ENCODE measurements at regions not wholly inside any gene's neighbourhood (a gene's known extent, or its start where the extent isn't known, plus 50 kb on each side); places are given as distances from the start of the nearest gene placed in this dataset.
"Not testable (repeated sequence)": the region's sequence is repeated elsewhere in the genome, so short reads cannot be mapped to it uniquely, and the experiment has no call there.

DNA sequence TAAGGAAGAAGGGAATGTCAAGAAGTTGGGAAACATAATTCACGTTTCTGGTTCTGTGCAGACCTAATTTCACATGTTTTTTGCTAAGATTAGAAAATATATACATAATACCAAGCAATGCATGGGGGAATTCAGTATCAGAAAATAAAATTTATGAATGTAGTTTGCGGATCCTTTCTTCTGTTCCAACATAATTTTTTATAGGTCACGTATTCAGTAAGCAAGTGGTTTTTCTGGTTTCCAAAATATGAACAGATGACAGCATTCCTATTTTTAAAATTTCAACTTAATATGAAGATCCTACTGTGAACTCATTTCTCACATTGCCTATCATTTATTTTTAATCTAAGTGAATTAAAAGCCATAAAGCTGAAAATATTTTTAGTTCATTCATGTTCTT is 560.0 kb upstream of the NRG3 start:
- in situ Hi-C loops (cut with HindIII; ENCODE audit: low pct_unique_long_range_greater_than_20kb, low sequenced_read_pairs): no loop called here
- DNase-seq (ENCODE audit: low read depth, low spot score): no peak

DNA sequence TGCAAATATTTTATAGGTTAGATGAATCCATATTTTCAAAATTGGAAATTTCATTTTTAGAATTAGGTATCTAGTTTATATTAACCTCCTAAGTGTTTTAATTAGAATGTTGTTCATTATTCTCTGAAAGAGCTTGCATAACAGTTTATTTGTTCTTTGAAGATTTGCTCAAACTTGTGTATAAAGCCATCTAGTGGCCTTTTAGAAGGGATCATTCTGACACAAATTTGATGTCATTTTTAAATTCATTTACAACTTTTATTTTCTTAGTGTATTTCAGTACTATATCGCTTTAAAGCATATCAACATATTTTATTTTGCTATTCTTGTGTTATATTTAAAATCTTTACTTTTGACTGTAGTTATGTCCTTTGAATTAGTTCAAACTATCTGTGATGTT is 527.0 kb upstream of the NRG3 start:
- no peak for DNase-seq (ENCODE audit: low read depth, low spot score)
- in situ Hi-C loops (cut with HindIII; ENCODE audit: low pct_unique_long_range_greater_than_20kb, low sequenced_read_pairs): no loop called here

DNA sequence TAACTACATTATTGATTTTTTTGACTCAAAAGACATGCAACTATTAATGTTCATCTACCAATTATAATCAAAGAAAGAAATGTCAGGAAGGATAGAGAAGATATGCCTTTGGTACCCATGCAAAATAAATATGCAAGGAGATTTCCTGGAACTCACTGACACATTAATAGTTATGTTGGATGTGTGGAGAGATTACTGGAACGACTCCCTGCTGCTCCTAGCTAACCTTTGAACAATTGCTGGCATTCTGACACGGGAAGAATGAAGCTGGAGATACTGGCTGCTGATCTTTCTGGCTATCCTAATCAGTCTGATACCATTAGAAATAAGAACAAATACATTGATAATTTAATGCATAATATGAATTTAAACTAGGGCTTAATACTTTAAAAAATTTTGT is 507.9 kb upstream of the NRG3 start:
- in situ Hi-C loops (cut with HindIII; ENCODE audit: low pct_unique_long_range_greater_than_20kb, low sequenced_read_pairs): no loop called here

DNA sequence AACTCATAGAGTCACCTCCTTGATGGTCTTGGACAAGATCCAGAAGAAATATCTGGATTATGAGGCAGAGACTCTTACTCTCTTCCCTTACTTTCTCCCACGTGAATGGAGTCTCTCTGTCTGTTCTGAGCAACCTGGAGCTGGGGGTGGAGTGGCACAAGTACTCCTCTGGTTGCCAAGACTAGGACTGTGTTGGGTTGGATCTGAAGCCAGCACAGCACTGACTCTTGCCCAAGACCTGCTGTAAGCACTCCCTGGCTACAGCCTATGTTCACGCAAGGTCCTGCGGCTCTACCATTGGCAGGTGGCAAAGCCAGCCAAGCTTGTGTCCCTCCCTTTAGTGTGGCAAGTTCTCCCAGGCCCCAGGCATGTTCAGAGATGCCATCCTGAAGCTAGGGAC is 488.2 kb upstream of the NRG3 start:
- DNase-seq (ENCODE audit: low read depth, low spot score): no peak
- in situ Hi-C loops (cut with HindIII; ENCODE audit: low pct_unique_long_range_greater_than_20kb, low sequenced_read_pairs): no loop called here

More for the DNA sequence above, 507.9 kb upstream of the NRG3 start:
- no peak for DNase-seq (ENCODE audit: low read depth, low spot score)

DNA sequence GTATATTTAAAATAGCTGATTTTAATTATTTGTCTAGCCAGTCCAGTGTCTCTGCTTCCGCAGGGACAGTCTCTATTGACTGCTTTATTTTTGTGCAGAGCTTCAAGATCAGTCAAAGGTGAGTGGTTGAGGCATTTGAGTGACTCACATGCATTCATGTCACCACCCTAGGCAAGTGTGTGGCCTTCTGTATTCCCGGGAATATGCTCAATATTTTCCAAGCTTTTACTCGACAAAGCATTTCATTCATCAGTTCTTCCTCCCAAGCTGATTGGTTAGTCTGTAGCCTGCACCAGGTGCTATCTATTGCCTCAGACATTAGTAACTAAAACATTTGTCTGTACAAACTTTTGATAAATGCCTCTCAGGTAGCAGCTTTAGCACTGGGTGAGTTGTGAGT is 471.5 kb upstream of the NRG3 start:
- DNase-seq (ENCODE audit: low read depth, low spot score): peak; percentile 70
- in situ Hi-C loops (cut with HindIII; ENCODE audit: low pct_unique_long_range_greater_than_20kb, low sequenced_read_pairs): no loop called here

DNA sequence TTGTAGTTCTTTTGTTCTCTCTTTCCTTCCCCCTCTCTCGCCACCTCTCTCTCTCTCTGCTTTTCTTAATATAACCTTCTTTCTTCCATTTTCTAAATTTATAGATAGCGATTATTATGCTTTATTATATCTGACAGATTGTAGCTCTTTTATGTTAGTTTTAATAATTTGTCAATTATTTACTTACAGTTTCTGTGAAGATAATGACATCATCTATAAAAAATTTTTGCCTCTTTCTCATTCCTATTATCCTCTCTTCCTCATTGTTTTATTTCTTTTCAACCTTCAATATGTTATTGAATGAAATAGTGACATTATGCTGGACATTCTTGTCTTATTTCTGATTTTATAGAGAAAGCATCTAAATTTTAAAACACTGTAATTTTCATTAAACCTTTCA is 469.6 kb upstream of the NRG3 start:
- in situ Hi-C loops (cut with HindIII; ENCODE audit: low pct_unique_long_range_greater_than_20kb, low sequenced_read_pairs): no loop called here
- no peak for DNase-seq (ENCODE audit: low read depth, low spot score)

DNA sequence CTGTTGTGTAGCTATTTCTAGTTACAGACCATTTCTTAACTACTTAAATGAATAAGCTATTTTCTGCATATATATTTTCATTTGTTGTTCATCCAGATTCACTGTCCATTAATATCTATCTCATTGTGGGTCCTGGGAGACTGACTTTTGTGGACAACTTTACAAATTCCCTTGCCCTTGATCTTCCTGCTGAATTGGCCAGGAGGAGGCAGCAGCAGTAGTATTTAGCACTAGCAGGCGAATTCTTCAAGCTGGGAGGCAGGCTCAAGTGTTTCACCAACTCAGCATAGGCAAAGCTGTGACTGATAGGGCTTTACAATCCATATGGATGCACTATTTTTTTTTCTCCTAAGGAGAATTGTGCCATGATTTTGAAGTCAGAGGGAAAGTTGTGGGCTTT is 461.0 kb upstream of the NRG3 start:
- DNase-seq (ENCODE audit: low read depth, low spot score): peak; percentile 75
- in situ Hi-C loops (cut with HindIII; ENCODE audit: low pct_unique_long_range_greater_than_20kb, low sequenced_read_pairs): no loop called here

DNA sequence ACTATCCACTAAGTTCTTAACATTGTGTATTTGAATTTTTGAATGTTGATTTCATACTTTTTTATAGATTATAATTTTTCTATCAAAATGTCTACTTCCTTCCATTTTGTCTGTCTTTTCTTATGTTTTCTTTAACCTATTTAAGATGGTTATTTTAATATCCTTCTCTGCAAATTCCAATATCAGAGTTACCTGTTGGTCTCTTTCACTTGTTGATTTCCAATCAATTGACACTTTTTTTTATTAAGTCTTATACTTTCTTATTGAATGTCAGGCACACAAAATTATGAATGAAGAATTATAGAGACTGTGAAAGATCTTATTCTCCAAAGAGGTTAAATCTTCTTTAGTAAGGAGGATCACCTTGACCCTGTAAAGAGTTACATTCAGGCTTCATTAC is 448.3 kb upstream of the NRG3 start:
- DNase-seq (ENCODE audit: low read depth, low spot score): no peak
- in situ Hi-C loops (cut with HindIII; ENCODE audit: low pct_unique_long_range_greater_than_20kb, low sequenced_read_pairs): no loop called here

DNA sequence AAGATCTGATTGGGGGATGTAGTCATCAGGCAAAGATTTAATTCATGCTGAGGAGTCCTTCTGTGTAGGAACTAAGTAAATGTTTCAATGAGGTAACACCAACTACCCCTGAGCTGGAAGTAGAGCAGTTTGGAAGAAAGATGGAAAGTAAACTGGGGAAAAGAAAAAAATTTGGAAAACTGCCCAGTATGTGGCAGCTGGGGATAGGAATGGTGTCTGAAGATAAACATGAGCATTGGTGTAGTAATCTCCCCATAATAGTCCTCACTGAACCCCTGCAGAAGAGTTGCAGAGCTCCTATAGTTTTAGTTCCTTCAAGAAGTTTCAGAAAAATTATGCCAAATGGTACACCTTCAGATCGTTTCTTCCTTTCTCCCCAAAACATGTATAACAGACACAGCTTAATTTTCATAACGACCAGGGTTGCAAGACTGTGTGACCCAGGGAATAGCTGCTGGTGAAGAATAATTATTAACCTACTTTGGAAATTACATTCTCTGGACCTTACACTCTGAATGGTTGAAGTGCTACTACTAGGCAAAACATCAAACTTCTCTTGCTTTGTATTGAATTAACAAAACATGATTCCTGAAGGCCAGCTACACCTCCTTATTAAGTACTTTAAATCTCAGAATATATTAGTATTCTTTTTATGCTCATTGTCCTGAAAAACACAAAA is 446.4 kb upstream of the NRG3 start:
- in situ Hi-C loops (cut with HindIII; ENCODE audit: low pct_unique_long_range_greater_than_20kb, low sequenced_read_pairs): no loop called here
- DNase-seq (ENCODE audit: low read depth, low spot score): no peak

DNA sequence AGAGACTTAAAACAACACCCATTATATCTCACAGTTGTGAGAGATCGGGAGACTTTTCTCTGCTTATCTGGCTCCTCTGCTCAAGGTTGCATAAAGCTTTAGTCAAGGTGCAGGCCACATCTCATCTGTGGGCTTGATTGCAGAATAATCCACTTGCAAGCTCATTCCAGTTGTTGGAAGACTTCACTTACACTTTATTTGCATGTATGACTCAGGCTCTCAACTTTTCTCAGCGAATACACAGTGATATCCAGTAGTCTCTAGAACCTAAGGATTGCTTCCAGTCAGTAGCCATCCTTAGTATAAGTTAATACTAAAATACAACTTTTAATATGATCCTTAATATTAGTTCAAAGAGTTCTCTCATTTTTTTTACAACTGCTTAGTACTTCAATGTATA is 435.5 kb upstream of the NRG3 start:
- in situ Hi-C loops (cut with HindIII; ENCODE audit: low pct_unique_long_range_greater_than_20kb, low sequenced_read_pairs): no loop called here
- DNase-seq (ENCODE audit: low read depth, low spot score): no peak

DNA sequence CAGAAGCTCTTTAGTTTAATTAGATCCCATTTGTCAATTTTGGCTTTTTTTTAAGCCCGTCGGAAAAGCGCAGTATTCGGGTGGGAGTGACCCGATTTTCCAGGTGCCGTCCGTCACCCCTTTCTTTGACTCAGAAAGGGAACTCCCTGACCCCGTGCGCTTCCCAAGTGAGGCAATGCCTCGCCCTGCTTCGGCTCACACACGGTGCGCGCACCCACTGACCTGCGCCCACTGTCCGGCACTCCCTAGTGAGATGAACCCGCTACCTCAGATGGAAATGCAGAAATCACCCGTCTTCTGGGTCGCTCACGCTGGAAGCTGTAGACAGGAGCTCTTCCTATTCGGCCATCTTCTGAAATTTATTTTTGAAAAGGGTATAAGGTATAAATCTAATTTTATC is 433.4 kb upstream of the NRG3 start:
- DNase-seq (ENCODE audit: low read depth, low spot score); in situ Hi-C loops (cut with HindIII; ENCODE audit: low pct_unique_long_range_greater_than_20kb, low sequenced_read_pairs): not testable (repeated sequence)

DNA sequence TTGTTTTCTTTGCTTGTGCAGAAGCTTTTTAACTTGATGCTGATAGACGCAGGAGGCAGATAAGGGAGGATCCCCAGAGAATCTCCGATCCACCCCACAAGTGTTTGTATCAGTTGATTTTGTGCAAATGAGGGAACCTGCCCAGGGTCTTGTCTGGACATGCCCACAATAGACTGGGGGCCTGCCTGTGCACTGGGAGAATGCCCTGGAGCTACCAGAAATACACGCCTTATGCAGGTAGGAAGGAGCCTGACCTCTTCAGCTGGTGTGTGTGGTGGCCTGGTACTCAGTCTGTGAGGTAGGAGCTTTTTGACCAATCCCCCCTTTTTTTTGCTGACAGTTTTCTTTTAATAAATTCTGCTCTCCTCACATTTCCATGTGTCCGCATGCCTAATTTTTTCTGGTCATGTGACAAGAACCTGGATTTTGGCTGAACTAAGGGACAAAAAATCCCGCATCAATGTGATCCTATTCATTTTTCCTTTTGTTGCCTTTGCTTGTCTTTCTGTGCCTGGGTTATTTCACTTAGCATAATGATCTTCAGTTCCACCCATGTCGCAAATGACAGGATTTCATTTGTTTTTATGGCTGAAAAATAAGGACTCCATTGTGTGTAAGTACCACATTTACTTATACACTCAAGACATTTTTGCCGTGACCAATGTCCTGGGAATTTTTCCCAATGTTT is 430.6 kb upstream of the NRG3 start:
- in situ Hi-C loops (cut with HindIII; ENCODE audit: low pct_unique_long_range_greater_than_20kb, low sequenced_read_pairs): no loop called here
- DNase-seq (ENCODE audit: low read depth, low spot score): no peak

DNA sequence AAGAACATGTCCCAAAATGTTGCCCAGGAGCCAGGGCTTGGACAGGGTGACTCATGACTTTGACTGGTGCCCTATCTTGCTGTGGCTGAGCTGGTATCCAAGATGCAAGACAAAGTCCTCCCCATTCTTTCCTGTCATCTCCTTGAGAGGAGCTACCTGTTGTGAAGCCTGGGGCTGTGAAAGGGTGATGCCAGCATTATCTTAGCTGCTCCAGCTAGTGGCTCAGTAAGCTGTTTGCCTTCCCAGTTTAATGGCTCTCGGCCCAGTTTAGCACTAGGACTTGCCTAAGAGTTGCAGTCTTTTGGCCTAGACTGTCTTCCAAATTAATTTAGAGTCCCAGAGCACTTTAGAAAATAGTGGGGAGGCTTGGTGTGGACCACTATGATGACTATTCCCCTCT is 424.3 kb upstream of the NRG3 start:
- in situ Hi-C loops (cut with HindIII; ENCODE audit: low pct_unique_long_range_greater_than_20kb, low sequenced_read_pairs): no loop called here
- DNase-seq (ENCODE audit: low read depth, low spot score): no peak

DNA sequence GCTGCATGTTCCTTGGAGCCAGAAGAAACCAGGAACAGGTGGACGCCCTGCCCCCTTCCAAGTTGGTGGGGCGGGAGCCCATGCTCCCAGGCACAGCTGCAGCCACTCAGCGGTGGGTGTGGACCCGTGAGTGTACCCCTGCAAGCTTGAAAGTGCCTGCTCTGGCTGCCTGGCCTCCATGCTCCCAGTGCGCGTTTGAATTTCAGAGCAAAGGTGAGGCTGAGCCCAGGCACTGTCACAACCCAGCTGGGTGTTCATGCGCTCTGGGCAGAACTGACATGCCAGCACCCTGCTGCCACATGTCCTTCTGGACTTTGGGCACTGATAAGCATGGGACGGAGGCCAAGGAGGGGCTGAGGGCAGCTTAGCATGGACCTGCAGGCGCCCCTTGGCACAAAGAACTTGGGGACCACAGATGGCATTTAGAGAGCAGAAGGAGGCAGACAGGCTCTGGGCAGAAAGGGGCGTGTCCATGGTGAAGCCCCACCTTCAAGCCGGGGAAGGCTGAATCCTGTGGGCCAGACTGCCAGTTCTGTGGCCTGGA is 402.0 kb upstream of the NRG3 start:
- in situ Hi-C loops (cut with HindIII; ENCODE audit: low pct_unique_long_range_greater_than_20kb, low sequenced_read_pairs): no loop called here
- no peak for DNase-seq (ENCODE audit: low read depth, low spot score)

DNA sequence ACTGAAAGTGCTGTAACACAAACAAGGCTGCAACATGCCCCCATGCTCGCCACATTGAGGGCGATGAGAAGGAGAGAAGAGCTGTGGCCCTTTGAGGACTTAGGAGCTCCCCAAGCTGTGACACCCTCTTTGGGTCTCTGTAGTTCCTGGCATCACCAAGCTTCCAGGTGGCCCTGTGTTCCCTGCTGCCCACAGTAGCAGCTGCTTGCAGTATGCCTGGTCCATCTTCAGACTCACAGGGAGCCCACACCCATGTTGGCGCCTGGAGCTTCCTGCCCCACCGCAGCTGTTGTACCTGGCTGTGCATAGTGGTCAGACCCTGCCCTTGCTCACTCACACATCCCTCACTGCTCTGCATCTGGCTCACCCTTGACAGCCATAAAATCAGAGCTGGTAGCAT is 401.2 kb upstream of the NRG3 start:
- in situ Hi-C loops (cut with HindIII; ENCODE audit: low pct_unique_long_range_greater_than_20kb, low sequenced_read_pairs): no loop called here

DNA sequence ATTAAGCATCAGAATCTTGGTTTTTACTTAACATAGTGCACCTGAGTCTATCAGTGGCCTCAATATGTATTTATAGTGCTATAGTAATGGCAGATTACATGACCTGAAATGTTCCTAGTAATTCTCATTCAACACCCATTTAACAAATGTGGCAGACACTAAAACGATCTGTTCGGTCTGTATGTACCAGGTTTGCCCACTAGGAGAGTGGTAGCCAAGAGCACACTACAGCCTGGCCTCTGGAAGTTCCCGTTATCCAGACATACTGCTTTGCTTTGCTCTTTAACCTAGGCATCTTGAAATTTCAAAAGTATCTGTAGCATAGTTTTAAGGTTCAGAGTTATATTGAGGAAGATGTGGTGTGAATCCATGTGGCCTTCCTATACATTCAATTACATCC is 395.7 kb upstream of the NRG3 start:
- DNase-seq (ENCODE audit: low read depth, low spot score): peak; percentile 35
- in situ Hi-C loops (cut with HindIII; ENCODE audit: low pct_unique_long_range_greater_than_20kb, low sequenced_read_pairs): no loop called here

More for the DNA sequence above, 401.2 kb upstream of the NRG3 start:
- no peak for DNase-seq (ENCODE audit: low read depth, low spot score)

DNA sequence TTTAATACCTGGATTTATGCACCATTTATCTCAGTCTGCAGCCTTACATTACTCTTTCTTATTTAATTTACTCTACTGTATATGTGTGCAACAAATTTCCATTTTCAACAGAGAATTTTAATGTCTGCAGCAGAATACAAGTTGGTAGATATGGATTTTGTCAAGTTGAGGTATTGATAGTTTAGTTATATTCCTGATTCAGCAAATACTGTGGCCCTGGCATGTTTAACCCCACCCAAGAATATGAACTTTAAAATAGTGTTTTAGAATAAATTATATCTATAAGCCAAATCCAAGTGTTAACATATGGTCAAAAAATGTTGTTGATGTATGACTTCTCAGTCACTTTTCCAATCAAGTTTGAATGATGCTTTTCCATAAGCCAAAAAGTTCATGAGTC is 378.4 kb upstream of the NRG3 start:
- in situ Hi-C loops (cut with HindIII; ENCODE audit: low pct_unique_long_range_greater_than_20kb, low sequenced_read_pairs): no loop called here
- no peak for DNase-seq (ENCODE audit: low read depth, low spot score)

DNA sequence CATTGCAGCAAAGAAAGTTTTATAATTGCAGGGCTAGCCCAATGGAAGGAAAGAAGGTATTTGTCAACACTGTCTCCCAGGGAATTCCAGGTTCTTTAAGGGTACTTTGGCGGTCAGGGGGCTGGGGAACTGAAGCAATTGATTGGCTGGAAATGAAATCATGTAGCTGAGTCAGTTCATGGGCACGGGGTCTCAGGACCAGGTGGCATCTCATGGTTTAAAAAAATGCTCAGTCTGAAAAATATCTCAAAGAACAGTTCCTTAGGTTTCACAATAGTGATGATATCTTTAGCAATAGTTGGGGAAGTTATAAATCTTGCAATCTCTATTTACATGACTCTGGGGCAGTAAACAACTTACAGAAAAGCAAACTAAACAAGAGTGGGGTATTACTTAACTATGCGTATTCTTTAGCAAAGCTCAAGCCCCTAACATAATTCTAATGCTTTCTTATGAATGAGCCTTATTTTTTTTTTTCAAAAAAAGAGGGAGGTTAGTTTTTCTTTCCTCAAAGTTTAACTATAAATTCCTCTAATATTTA is 376.9 kb upstream of the NRG3 start:
- in situ Hi-C loops (cut with HindIII; ENCODE audit: low pct_unique_long_range_greater_than_20kb, low sequenced_read_pairs): no loop called here
- no peak for DNase-seq (ENCODE audit: low read depth, low spot score)

All from SK-MEL-5 (cell line).